GM19239 (cell line): ENCODE measurements at regions not wholly inside any gene's neighbourhood (a gene's known extent, or its start where the extent isn't known, plus 50 kb on each side); places are given as distances from the start of the nearest gene placed in this dataset.

Source experiments
- DNase-seq: peaks from one replicate; pipeline ENCODE4 v3.0.0; 2011; ENCODE audit warnings: low spot score; ENCODE audit not compliant: insufficient read length
- FAIRE-seq: peaks from 2 replicates; lab custom pipeline; 2011; peaks lifted over from hg19 to GRCh38; lab: Jason Lieb, UNC

GRCh38 chr11:106474274-106474673 lies 396.8 kb downstream of the AASDHPPT start:
- FAIRE-seq (no peak), DNase-seq (no peak)

GRCh38 chr11:106475181-106475580 lies 397.7 kb downstream of the AASDHPPT start:
- no peak for DNase-seq
- FAIRE-seq = no peak

- DNase-seq (no peak), FAIRE-seq (no peak)
Measured at GRCh38 chr11:106477776-106478175, 400.3 kb downstream of the AASDHPPT start.

- DNase-seq (no peak), FAIRE-seq (no peak)
Measured at GRCh38 chr11:106479646-106480045, 402.2 kb downstream of the AASDHPPT start.

- DNase-seq (no peak), FAIRE-seq (no peak)
Measured at GRCh38 chr11:106480581-106481190, 403.2 kb downstream of the AASDHPPT start.

- FAIRE-seq (no peak), DNase-seq (no peak)
Measured at GRCh38 chr11:106482917-106483785, 405.7 kb downstream of the AASDHPPT start.

- no peak for FAIRE-seq
- no peak for DNase-seq
Measured at GRCh38 chr11:106491751-106492150, 414.3 kb downstream of the AASDHPPT start.

- DNase-seq (no peak), FAIRE-seq (no peak)
Measured at GRCh38 chr11:106493751-106494150, 416.3 kb downstream of the AASDHPPT start.

- no peak for FAIRE-seq
- no peak for DNase-seq
Measured at GRCh38 chr11:106495046-106495445, 417.6 kb downstream of the AASDHPPT start.

- FAIRE-seq = no peak
- no peak for DNase-seq
Measured at GRCh38 chr11:106496677-106497076, 419.2 kb downstream of the AASDHPPT start.

GRCh38 chr11:106497321-106497720 lies 419.9 kb downstream of the AASDHPPT start:
- no peak for DNase-seq
- no peak for FAIRE-seq

- FAIRE-seq = no peak
- no peak for DNase-seq
Measured at GRCh38 chr11:106497822-106498221, 420.4 kb downstream of the AASDHPPT start.

- DNase-seq = no peak
- FAIRE-seq = no peak
Measured at GRCh38 chr11:106503901-106504300, 426.4 kb downstream of the AASDHPPT start.

GRCh38 chr11:106507645-106508306 lies 430.3 kb downstream of the AASDHPPT start:
- DNase-seq = no peak
- no peak for FAIRE-seq

- FAIRE-seq (no peak), DNase-seq (no peak)
Measured at GRCh38 chr11:106514706-106515105, 437.2 kb downstream of the AASDHPPT start.

- no peak for FAIRE-seq
Measured at GRCh38 chr11:106517426-106517825, 440.0 kb downstream of the AASDHPPT start.

GRCh38 chr11:106520146-106520912 lies 442.9 kb downstream of the AASDHPPT start:
- no peak for DNase-seq
- no peak for FAIRE-seq

More at GRCh38 chr11:106517426-106517825, 440.0 kb downstream of the AASDHPPT start:
- no peak for DNase-seq

- no peak for DNase-seq
- no peak for FAIRE-seq
Measured at GRCh38 chr11:106520920-106521319, 443.5 kb downstream of the AASDHPPT start.

GRCh38 chr11:106523171-106523570 lies 445.7 kb downstream of the AASDHPPT start:
- no peak for FAIRE-seq
- no peak for DNase-seq

- no peak for FAIRE-seq
Measured at GRCh38 chr11:106523921-106524320, 446.5 kb downstream of the AASDHPPT start.

More at GRCh38 chr11:106523921-106524320, 446.5 kb downstream of the AASDHPPT start:
- no peak for DNase-seq
